ENCODE measurements at regions not wholly inside any gene's neighbourhood (a gene's known extent, or its start where the extent isn't known, plus 50 kb on each side); places are given as distances from the start of the nearest gene placed in this dataset.

GRCh38 chr5:20514145-20514544 lies 526.1 kb upstream of the CDH18 start:
- peaks cover 10% of the 10 kb centered on the region for H3K9me3 Mint-ChIP-seq (ENCODE audit: low read depth)
- no peak overlapping the region for H3K27ac Mint-ChIP-seq (ENCODE audit: unreplicated experiment)
- H3K27me3 Mint-ChIP-seq (ENCODE audit: low read depth): no peaks in the 10 kb centered on the region
- no peaks in the 10 kb centered on the region for H3K4me1 Mint-ChIP-seq (ENCODE audit: low read depth)
- TF ChIP-seq CTCF (IDR thresholded peaks at IDR 0.05): no peak
- DNase-seq (ENCODE audit: low spot score): no peak
- H3K36me3 Mint-ChIP-seq (ENCODE audit: low read depth): no peaks in the 10 kb centered on the region
- H3K4me3 Mint-ChIP-seq (ENCODE audit: unreplicated experiment): no peak overlapping the region

DNA sequence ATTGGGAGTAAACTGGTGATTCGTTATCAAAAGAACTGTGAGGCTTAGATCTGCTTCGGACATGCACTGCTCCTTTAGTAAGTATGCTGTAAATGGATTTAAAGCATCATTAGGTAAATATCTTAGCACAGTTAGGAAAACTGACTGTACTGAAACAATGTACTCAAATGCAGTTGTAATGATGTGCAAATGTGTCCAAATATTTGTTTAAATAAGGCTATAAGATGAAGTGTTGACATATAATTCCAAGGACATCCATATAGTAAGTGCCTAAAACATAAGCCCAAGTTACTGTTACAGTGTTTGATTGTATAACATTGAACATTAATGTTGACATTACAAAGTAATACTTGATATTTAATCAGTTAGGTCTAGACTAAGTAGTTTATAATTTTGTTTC lies 512.5 kb upstream of the CDH18 start:
- no peak for TF ChIP-seq CTCF (IDR thresholded peaks at IDR 0.05)
- Mint-ChIP-seq H3K27me3 (ENCODE audit: low read depth) (peaks cover 4% of the 10 kb centered on the region), H3K4me3 (ENCODE audit: unreplicated experiment) (no peak overlapping the region), H3K4me1 (ENCODE audit: low read depth) (no peaks in the 10 kb centered on the region), H3K9me3 (ENCODE audit: low read depth) (no peaks in the 10 kb centered on the region), H3K36me3 (ENCODE audit: low read depth) (no peaks in the 10 kb centered on the region), H3K27ac (ENCODE audit: unreplicated experiment) (no peak overlapping the region)
- DNase-seq (ENCODE audit: low spot score): no peak

GRCh38 chr5:20498926-20499325 lies 510.9 kb upstream of the CDH18 start:
- TF ChIP-seq CTCF (IDR thresholded peaks at IDR 0.05): no peak
- peaks cover 7% of the 10 kb centered on the region for H3K27me3 Mint-ChIP-seq (ENCODE audit: low read depth)
- no peaks in the 10 kb centered on the region for H3K36me3 Mint-ChIP-seq (ENCODE audit: low read depth)
- H3K4me1 Mint-ChIP-seq (ENCODE audit: low read depth): no peaks in the 10 kb centered on the region
- H3K9me3 Mint-ChIP-seq (ENCODE audit: low read depth): no peaks in the 10 kb centered on the region
- no peak overlapping the region for H3K27ac Mint-ChIP-seq (ENCODE audit: unreplicated experiment)
- no peak overlapping the region for H3K4me3 Mint-ChIP-seq (ENCODE audit: unreplicated experiment)
- no peak for DNase-seq (ENCODE audit: low spot score)

- TF ChIP-seq CTCF (IDR thresholded peaks at IDR 0.05): no peak
Measured at GRCh38 chr5:20498102-20498501, 510.1 kb upstream of the CDH18 start.

DNA sequence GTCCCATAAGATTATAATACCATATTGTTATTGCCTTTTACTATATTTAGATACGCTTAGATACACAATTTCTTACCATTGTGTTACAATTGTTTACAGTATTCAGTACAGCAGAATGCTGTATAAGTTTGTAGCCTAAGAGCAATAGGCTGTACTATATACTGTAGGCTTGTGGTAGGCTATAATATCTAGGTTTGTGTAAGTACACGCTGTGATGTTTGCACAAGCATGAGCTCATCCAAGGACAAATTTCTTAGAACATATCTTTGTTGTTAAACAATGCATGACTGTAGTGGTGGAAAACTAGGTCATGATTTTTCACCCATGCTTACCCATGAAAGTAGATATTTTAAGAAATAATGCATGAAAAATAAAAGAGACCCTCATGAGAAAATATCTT lies 509.4 kb upstream of the CDH18 start:
- TF ChIP-seq CTCF (IDR thresholded peaks at IDR 0.05): no peak
- Mint-ChIP-seq H3K4me1 (ENCODE audit: low read depth) (no peaks in the 10 kb centered on the region), H3K4me3 (ENCODE audit: unreplicated experiment) (no peak overlapping the region), H3K27ac (ENCODE audit: unreplicated experiment) (no peak overlapping the region), H3K9me3 (ENCODE audit: low read depth) (no peaks in the 10 kb centered on the region), H3K27me3 (ENCODE audit: low read depth) (peaks cover 7% of the 10 kb centered on the region), H3K36me3 (ENCODE audit: low read depth) (no peaks in the 10 kb centered on the region)
- no peak for DNase-seq (ENCODE audit: low spot score)

More at GRCh38 chr5:20498102-20498501, 510.1 kb upstream of the CDH18 start:
- Mint-ChIP-seq H3K27ac (ENCODE audit: unreplicated experiment) (no peak overlapping the region), H3K4me1 (ENCODE audit: low read depth) (no peaks in the 10 kb centered on the region), H3K4me3 (ENCODE audit: unreplicated experiment) (no peak overlapping the region), H3K9me3 (ENCODE audit: low read depth) (no peaks in the 10 kb centered on the region), H3K27me3 (ENCODE audit: low read depth) (peaks cover 7% of the 10 kb centered on the region), H3K36me3 (ENCODE audit: low read depth) (no peaks in the 10 kb centered on the region)
- DNase-seq (ENCODE audit: low spot score): no peak

Measured in chondrocyte (in vitro differentiated cells).